Testis (tissue), 2 donors: ENCODE measurements at regions not wholly inside any gene's neighbourhood (a gene's known extent, or its start where the extent isn't known, plus 50 kb on each side); places are given as distances from the start of the nearest gene placed in this dataset.

Experiments
- CTCF ChIP-seq, 3 experiments: fragments of 450-650 bp in 2 of 3; fragments of 200-600 bp in 1 of 3; sonication (generic) in 1 of 3; IDR thresholded peaks; one replicate each; pipeline ENCODE4 v1.5.1; 2016 to 2019; ENCODE audit warnings: antibody characterized with exemption in 3 of 3, mild to moderate bottlenecking in 2 of 3, moderate library complexity in 1 of 3
- POLR2A ChIP-seq: fragments of 450-650 bp; IDR thresholded peaks from one replicate; pipeline ENCODE4 v1.6.1; 2017; ENCODE audit warnings: antibody characterized with exemption, mild to moderate bottlenecking, moderate library complexity

GRCh38 chr20:6707321-6707831 is 60.1 kb upstream of the BMP2 start:
- no peak for TF ChIP-seq CTCF (IDR thresholded peaks at IDR 0.05)
- no peak for TF ChIP-seq POLR2A
